ENCODE measurements at regions not wholly inside any gene's neighbourhood (a gene's known extent, or its start where the extent isn't known, plus 50 kb on each side); places are given as distances from the start of the nearest gene placed in this dataset.

DNA sequence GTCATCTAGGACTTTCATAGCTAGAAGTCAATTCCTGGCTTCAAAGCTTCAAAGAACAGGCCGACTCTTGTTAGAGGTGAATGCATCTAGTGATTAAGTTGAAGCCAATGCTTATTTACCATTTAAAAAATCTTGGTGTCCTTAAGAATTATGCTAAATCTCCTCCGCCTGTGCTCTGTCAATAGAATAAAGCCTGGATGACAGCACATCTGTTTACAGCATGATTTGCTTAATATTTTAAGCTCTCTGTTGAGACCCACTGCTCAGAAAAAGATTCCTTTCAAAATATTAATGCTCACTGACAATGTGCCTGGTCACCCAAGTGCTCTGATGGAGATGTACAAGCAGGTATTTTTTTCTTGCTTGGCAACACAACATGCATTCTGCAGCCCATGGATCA, 649.1 kb upstream of the USP24 start:
- no peak for TF ChIP-seq POU2F2 (IDR thresholded peaks at IDR 0.05; ENCODE audit: low read depth, low read length)
- no peak for TF ChIP-seq PAX5 (IDR thresholded peaks at IDR 0.05; ENCODE audit: insufficient read depth, low read length, severe bottlenecking)
- TF ChIP-seq SPI1 (IDR thresholded peaks at IDR 0.05; ENCODE audit: low read depth, low read length) = no peak
- TF ChIP-seq POLR2AphosphoS5 (IDR thresholded peaks at IDR 0.05; ENCODE audit: low read depth, low read length) = no peak
- no peak for TF ChIP-seq TAF1 (IDR thresholded peaks at IDR 0.05; ENCODE audit: low read depth, low read length)
- TF ChIP-seq POLR2A (IDR thresholded peaks at IDR 0.05; ENCODE audit: low read depth, low read length) = no peak
- DNase-seq (ENCODE audit: insufficient read length, low spot score) (no peak), FAIRE-seq (no peak)

DNA sequence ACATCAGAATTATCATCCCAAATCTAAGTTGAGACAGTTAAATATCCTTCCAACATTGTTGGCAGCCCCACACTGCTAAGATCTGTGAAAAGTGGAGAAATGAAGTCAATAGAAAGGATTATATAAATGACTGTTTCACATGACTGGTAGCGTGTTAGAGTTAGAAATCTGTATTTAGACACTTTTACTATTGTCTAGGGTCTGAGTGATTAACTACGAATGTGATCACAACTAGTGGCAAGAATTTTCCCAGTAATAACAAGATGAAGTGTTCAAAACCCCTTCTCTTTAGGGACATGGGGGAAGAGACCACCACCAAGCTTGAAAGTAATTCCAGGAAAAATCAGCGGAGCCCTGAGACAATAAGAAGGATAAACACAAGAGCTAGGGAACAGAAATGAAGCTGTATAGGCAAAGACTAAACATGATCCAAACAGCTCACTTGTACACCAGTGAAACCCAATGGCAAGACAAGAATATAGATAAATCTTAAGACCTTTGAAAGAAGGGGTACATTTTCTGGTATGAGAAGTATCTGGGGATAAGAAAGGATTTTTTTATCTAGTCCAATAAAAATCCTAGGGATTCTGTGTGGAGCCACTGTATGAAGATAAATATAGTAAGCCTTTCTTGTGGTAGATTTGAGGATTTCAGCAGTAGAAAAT, 646.6 kb upstream of the USP24 start:
- FAIRE-seq = no peak
- no peak for DNase-seq (ENCODE audit: insufficient read length, low spot score)
- TF ChIP-seq SPI1 (IDR thresholded peaks at IDR 0.05; ENCODE audit: low read depth, low read length) = no peak
- TF ChIP-seq TAF1 (IDR thresholded peaks at IDR 0.05; ENCODE audit: low read depth, low read length) = no peak
- no peak for TF ChIP-seq POLR2A (IDR thresholded peaks at IDR 0.05; ENCODE audit: low read depth, low read length)
- no peak for TF ChIP-seq POU2F2 (IDR thresholded peaks at IDR 0.05; ENCODE audit: low read depth, low read length)
- no peak for TF ChIP-seq PAX5 (IDR thresholded peaks at IDR 0.05; ENCODE audit: insufficient read depth, low read length, severe bottlenecking)
- no peak for TF ChIP-seq POLR2AphosphoS5 (IDR thresholded peaks at IDR 0.05; ENCODE audit: low read depth, low read length)

DNA sequence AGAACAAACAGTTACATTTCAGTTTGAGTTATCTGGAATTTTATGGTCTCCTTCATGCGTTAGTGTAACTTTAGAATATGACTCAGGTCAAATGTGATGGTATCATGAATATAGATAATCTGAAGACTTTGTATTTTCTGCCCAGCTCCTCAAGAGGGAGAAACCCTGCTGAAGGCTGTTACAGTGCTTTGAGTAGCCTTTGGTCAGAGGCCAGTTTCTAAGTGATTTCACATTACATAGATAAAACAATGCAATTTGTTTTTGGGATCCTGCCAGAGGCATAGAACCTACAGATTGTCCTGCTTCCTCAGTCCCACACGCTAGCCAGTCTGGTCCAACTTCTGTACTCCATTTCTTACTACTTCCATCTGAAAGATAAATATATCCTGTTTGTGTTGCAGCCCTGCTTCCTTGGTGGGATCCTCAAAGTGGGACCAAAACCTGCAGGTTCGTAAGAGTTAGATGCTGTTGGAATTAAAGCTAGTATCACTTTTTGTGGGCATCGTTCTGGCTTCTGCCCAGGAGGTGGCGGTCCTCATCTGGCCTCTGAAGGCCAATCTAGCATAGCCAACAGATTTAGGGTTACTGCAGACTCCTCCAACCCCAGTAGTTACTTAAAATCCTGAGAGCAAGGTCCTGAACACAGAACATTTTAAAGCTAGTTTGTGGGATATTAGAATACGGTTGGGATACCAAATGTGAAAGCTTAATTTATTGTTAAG, 645.8 kb upstream of the USP24 start:
- no peak for FAIRE-seq
- no peak for DNase-seq (ENCODE audit: insufficient read length, low spot score)
- TF ChIP-seq TAF1 (IDR thresholded peaks at IDR 0.05; ENCODE audit: low read depth, low read length) (no peak), SPI1 (IDR thresholded peaks at IDR 0.05; ENCODE audit: low read depth, low read length) (no peak), POLR2AphosphoS5 (IDR thresholded peaks at IDR 0.05; ENCODE audit: low read depth, low read length) (no peak)

GRCh38 chr1:55860326-55860725, 645.2 kb upstream of the USP24 start:
- FAIRE-seq (no peak), DNase-seq (ENCODE audit: insufficient read length, low spot score) (no peak)
- TF ChIP-seq PAX5 (IDR thresholded peaks at IDR 0.05; ENCODE audit: insufficient read depth, low read length, severe bottlenecking) (no peak), TAF1 (IDR thresholded peaks at IDR 0.05; ENCODE audit: low read depth, low read length) (no peak), POLR2AphosphoS5 (IDR thresholded peaks at IDR 0.05; ENCODE audit: low read depth, low read length) (no peak), POU2F2 (IDR thresholded peaks at IDR 0.05; ENCODE audit: low read depth, low read length) (no peak), SPI1 (IDR thresholded peaks at IDR 0.05; ENCODE audit: low read depth, low read length) (no peak), POLR2A (IDR thresholded peaks at IDR 0.05; ENCODE audit: low read depth, low read length) (no peak)

DNA sequence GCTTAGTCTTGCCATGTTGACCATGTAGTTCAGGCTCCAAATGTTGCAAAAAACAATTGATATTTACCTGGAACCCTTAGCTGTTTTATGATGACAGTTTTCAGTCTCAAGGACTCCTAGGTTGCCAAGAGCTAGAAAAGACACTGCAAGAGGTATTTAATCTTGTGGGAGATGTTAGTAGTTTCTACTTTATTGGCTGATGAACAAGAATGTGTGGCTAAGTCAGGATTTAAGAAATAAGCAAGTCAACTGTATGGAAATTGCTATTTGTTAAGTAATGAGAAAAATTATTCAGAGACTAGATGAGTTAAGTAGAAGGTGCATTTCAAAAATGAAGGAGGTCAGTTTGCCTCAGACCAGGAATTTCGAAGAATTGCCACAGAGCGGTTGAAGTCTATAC, 639.7 kb upstream of the USP24 start:
- TF ChIP-seq TAF1 (IDR thresholded peaks at IDR 0.05; ENCODE audit: low read depth, low read length) (no peak), POLR2A (IDR thresholded peaks at IDR 0.05; ENCODE audit: low read depth, low read length) (no peak), POU2F2 (IDR thresholded peaks at IDR 0.05; ENCODE audit: low read depth, low read length) (no peak), SPI1 (IDR thresholded peaks at IDR 0.05; ENCODE audit: low read depth, low read length) (no peak), POLR2AphosphoS5 (IDR thresholded peaks at IDR 0.05; ENCODE audit: low read depth, low read length) (no peak), PAX5 (IDR thresholded peaks at IDR 0.05; ENCODE audit: insufficient read depth, low read length, severe bottlenecking) (no peak)
- DNase-seq (ENCODE audit: insufficient read length, low spot score) (no peak), FAIRE-seq (no peak)

DNA sequence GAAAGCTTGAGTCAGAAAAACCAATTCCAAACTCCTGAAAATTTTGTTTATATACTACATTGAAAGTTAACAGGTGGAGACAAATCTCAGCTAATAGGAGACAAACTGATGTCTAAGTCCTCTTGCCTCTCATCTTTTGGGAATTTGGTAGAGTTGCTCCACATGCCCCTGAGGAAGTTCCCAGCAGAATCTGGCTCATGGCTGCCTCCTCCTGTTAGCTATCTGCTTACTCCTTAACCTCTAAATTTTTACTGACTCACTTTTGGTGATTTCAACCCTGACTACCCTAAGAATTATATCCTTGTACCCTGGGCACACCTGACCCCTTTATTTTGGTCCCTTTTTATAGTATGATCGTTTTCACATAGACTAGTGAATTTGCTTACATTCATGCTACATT, 633.7 kb upstream of the USP24 start:
- no peak for FAIRE-seq
- DNase-seq (ENCODE audit: insufficient read length, low spot score) = no peak
- TF ChIP-seq POU2F2 (IDR thresholded peaks at IDR 0.05; ENCODE audit: low read depth, low read length) (no peak), SPI1 (IDR thresholded peaks at IDR 0.05; ENCODE audit: low read depth, low read length) (no peak), POLR2A (IDR thresholded peaks at IDR 0.05; ENCODE audit: low read depth, low read length) (no peak), PAX5 (IDR thresholded peaks at IDR 0.05; ENCODE audit: insufficient read depth, low read length, severe bottlenecking) (no peak), TAF1 (IDR thresholded peaks at IDR 0.05; ENCODE audit: low read depth, low read length) (no peak), POLR2AphosphoS5 (IDR thresholded peaks at IDR 0.05; ENCODE audit: low read depth, low read length) (no peak)

- DNase-seq (ENCODE audit: insufficient read length, low spot score) (no peak), FAIRE-seq (no peak)
- TF ChIP-seq SPI1 (IDR thresholded peaks at IDR 0.05; ENCODE audit: low read depth, low read length) (no peak), POLR2A (IDR thresholded peaks at IDR 0.05; ENCODE audit: low read depth, low read length) (no peak), PAX5 (IDR thresholded peaks at IDR 0.05; ENCODE audit: insufficient read depth, low read length, severe bottlenecking) (no peak), POU2F2 (IDR thresholded peaks at IDR 0.05; ENCODE audit: low read depth, low read length) (no peak), POLR2AphosphoS5 (IDR thresholded peaks at IDR 0.05; ENCODE audit: low read depth, low read length) (no peak), TAF1 (IDR thresholded peaks at IDR 0.05; ENCODE audit: low read depth, low read length) (no peak)
Observed at GRCh38 chr1:55846051-55846450, 630.9 kb upstream of the USP24 start.

DNA sequence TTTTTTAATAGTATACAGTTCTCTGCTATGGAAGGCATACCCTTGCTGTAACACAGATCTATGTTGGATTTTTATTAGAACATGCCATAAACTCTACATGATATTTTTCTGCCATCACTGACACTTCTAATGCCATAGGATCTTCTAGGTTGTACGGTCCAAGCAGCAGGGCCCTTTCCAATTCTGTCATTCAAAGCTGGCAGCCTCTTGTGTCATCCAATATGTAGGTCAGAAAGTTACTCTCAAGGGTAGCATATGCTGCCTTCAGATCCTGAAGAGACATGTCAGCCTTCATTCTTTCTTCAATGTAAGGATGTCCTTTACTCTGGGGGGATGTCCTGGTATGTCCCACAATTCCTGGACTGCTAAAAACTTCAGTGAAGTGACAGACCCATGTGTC, 629.2 kb upstream of the USP24 start:
- TF ChIP-seq PAX5 (IDR thresholded peaks at IDR 0.05; ENCODE audit: insufficient read depth, low read length, severe bottlenecking) = no peak
- TF ChIP-seq POLR2AphosphoS5 (IDR thresholded peaks at IDR 0.05; ENCODE audit: low read depth, low read length) = no peak
- no peak for TF ChIP-seq POU2F2 (IDR thresholded peaks at IDR 0.05; ENCODE audit: low read depth, low read length)
- TF ChIP-seq POLR2A (IDR thresholded peaks at IDR 0.05; ENCODE audit: low read depth, low read length) = no peak
- TF ChIP-seq SPI1 (IDR thresholded peaks at IDR 0.05; ENCODE audit: low read depth, low read length) = no peak
- TF ChIP-seq TAF1 (IDR thresholded peaks at IDR 0.05; ENCODE audit: low read depth, low read length) = no peak
- no peak for FAIRE-seq
- DNase-seq (ENCODE audit: insufficient read length, low spot score) = no peak

- no peak for TF ChIP-seq POLR2A (IDR thresholded peaks at IDR 0.05; ENCODE audit: low read depth, low read length)
- no peak for TF ChIP-seq TAF1 (IDR thresholded peaks at IDR 0.05; ENCODE audit: low read depth, low read length)
- TF ChIP-seq PAX5 (IDR thresholded peaks at IDR 0.05; ENCODE audit: insufficient read depth, low read length, severe bottlenecking) = no peak
- TF ChIP-seq POU2F2 (IDR thresholded peaks at IDR 0.05; ENCODE audit: low read depth, low read length) = no peak
- no peak for TF ChIP-seq POLR2AphosphoS5 (IDR thresholded peaks at IDR 0.05; ENCODE audit: low read depth, low read length)
- no peak for TF ChIP-seq SPI1 (IDR thresholded peaks at IDR 0.05; ENCODE audit: low read depth, low read length)
- FAIRE-seq = no peak
- DNase-seq (ENCODE audit: insufficient read length, low spot score) = no peak
Observed at GRCh38 chr1:55839626-55840025, 624.5 kb upstream of the USP24 start.
